ENCODE measurements at regions not wholly inside any gene's neighbourhood (a gene's known extent, or its start where the extent isn't known, plus 50 kb on each side); places are given as distances from the start of the nearest gene placed in this dataset.
"Not testable (repeated sequence)": the region's sequence is repeated elsewhere in the genome, so short reads cannot be mapped to it uniquely, and the experiment has no call there.

GRCh38 chr9:66765531-66765930 is 135.0 kb upstream of the ZNF658 start:
- not testable (repeated sequence) for DNase-seq (ENCODE audit: low spot score)

- DNase-seq (ENCODE audit: low spot score) = not testable (repeated sequence)
Measured at GRCh38 chr9:66771504-66771903, 129.0 kb upstream of the ZNF658 start.

- DNase-seq (ENCODE audit: low spot score) = not testable (repeated sequence)
Measured at GRCh38 chr9:66774618-66775017, 125.9 kb upstream of the ZNF658 start.

GRCh38 chr9:66779944-66780661 is 120.4 kb upstream of the ZNF658 start:
- not testable (repeated sequence) for DNase-seq (ENCODE audit: low spot score)

GRCh38 chr9:66781240-66781639 is 119.3 kb upstream of the ZNF658 start:
- DNase-seq (ENCODE audit: low spot score) = peak; percentile 0

GRCh38 chr9:66782010-66782409 is 118.5 kb upstream of the ZNF658 start:
- not testable (repeated sequence) for DNase-seq (ENCODE audit: low spot score)

GRCh38 chr9:66785603-66786002 is 114.9 kb upstream of the ZNF658 start:
- not testable (repeated sequence) for DNase-seq (ENCODE audit: low spot score)

GRCh38 chr9:66791092-66791750 is 109.3 kb upstream of the ZNF658 start:
- DNase-seq (ENCODE audit: low spot score) = not testable (repeated sequence)

- not testable (repeated sequence) for DNase-seq (ENCODE audit: low spot score)
Measured at GRCh38 chr9:66794769-66795168, 105.8 kb upstream of the ZNF658 start.

- not testable (repeated sequence) for DNase-seq (ENCODE audit: low spot score)
Measured at GRCh38 chr9:66795723-66796503, 104.6 kb upstream of the ZNF658 start.

- DNase-seq (ENCODE audit: low spot score) = not testable (repeated sequence)
Measured at GRCh38 chr9:66797905-66798616, 102.5 kb upstream of the ZNF658 start.

GRCh38 chr9:66803619-66804018 is 96.9 kb upstream of the ZNF658 start:
- DNase-seq (ENCODE audit: low spot score) = not testable (repeated sequence)

- not testable (repeated sequence) for DNase-seq (ENCODE audit: low spot score)
Measured at GRCh38 chr9:66810247-66810646, 90.3 kb upstream of the ZNF658 start.

- DNase-seq (ENCODE audit: low spot score) = not testable (repeated sequence)
Measured at GRCh38 chr9:66812367-66812766, 88.2 kb upstream of the ZNF658 start.

- not testable (repeated sequence) for DNase-seq (ENCODE audit: low spot score)
Measured at GRCh38 chr9:66812967-66813366, 87.6 kb upstream of the ZNF658 start.

- not testable (repeated sequence) for DNase-seq (ENCODE audit: low spot score)
Measured at GRCh38 chr9:66814038-66814437, 86.5 kb upstream of the ZNF658 start.

GRCh38 chr9:66819510-66819909 is 81.0 kb upstream of the ZNF658 start:
- DNase-seq (ENCODE audit: low spot score) = not testable (repeated sequence)

GRCh38 chr9:66820014-66820660 is 80.4 kb upstream of the ZNF658 start:
- not testable (repeated sequence) for DNase-seq (ENCODE audit: low spot score)

GRCh38 chr9:66824169-66824568 is 76.4 kb upstream of the ZNF658 start:
- not testable (repeated sequence) for DNase-seq (ENCODE audit: low spot score)

GRCh38 chr9:66829853-66830252 is 70.7 kb upstream of the ZNF658 start:
- DNase-seq (ENCODE audit: low spot score) = not testable (repeated sequence)

- DNase-seq (ENCODE audit: low spot score) = not testable (repeated sequence)
Measured at GRCh38 chr9:66830777-66831497, 69.6 kb upstream of the ZNF658 start.

All from hematopoietic multipotent progenitor cell treated with erythropoietin and hydrocortisone succinate and interleukin-3 and kit ligand, for 17 days (in vitro differentiated cells).